SU-DHL-6 (cell line): ENCODE measurements at regions not wholly inside any gene's neighbourhood (a gene's known extent, or its start where the extent isn't known, plus 50 kb on each side); places are given as distances from the start of the nearest gene placed in this dataset.

ENCODE experiments used
- H2AFZ ChIP-seq: fragments of 200-600 bp; sonication (generic); 2 replicates; pipeline ENCODE4 v1.6.1; 2014; ENCODE audit warnings: low read depth, mild to moderate bottlenecking, moderate library complexity, mixed read lengths, antibody characterized with exemption, low read length; ENCODE audit not compliant: severe bottlenecking
- H3F3A ChIP-seq: fragments of 200-600 bp; shearing (Covaris generic); 2 replicates; pipeline ENCODE4 v1.6.0; 2016; ENCODE audit warnings: antibody characterized with exemption, mild to moderate bottlenecking; ENCODE audit not compliant: insufficient read depth
- H3K27ac ChIP-seq: fragments of 200-600 bp; sonication (generic); 2 replicates; pipeline ENCODE4 v1.5.1; 2016; ENCODE audit warnings: low read depth, mild to moderate bottlenecking, low read length, moderate library complexity, mixed read lengths
- H3K27me3 ChIP-seq: fragments of 200-600 bp; sonication (generic), shearing (Covaris generic); 2 replicates; pipeline ENCODE4 v1.6.0; 2014; ENCODE audit warnings: mild to moderate bottlenecking, low read length
- H3K36me3 ChIP-seq: fragments of 200-600 bp; sonication (generic); 2 replicates; pipeline ENCODE4 v1.6.1; 2014; ENCODE audit warnings: mild to moderate bottlenecking, low read length, mixed read lengths
- H3K4me2 ChIP-seq: fragments of 300-600, 200-600 bp; shearing (Covaris generic), sonication (generic); 2 replicates; pipeline ENCODE4 v1.6.0; 2014; ENCODE audit warnings: low read length, low read depth, mild to moderate bottlenecking; ENCODE audit not compliant: poor library complexity, severe bottlenecking
- H3K4me3 ChIP-seq: fragments of 200-600 bp; sonication (generic); 2 replicates; pipeline ENCODE4 v1.5.1; 2014; ENCODE audit warnings: antibody characterized with exemption, low read length, mild to moderate bottlenecking, mixed read lengths; ENCODE audit not compliant: insufficient read depth, poor library complexity, severe bottlenecking
- H3K79me2 ChIP-seq: fragments of 200-600 bp; sonication (generic); 2 replicates; pipeline ENCODE4 v1.6.1; 2014; ENCODE audit warnings: mild to moderate bottlenecking, low read length, moderate library complexity; ENCODE audit not compliant: insufficient read depth
- H3K9ac ChIP-seq: fragments of 200-600 bp; sonication (generic); 2 replicates; pipeline ENCODE4 v1.7.0; 2014; ENCODE audit warnings: mild to moderate bottlenecking, low read length
- H3K9me2 ChIP-seq: fragments of 200-600 bp; sonication (generic); replicated peaks from 2 replicates; pipeline ENCODE4 v1.6.1; 2014; ENCODE audit warnings: low read length; ENCODE audit not compliant: insufficient read depth
- H3K9me3 ChIP-seq: fragments of 200-600 bp; sonication (generic); 2 replicates; pipeline ENCODE4 v1.6.1; 2014; ENCODE audit warnings: low read length, mixed read lengths; ENCODE audit not compliant: insufficient read depth
- H4K20me1 ChIP-seq: fragments of 200-600 bp; sonication (generic); 2 replicates; pipeline ENCODE4 v1.6.1; 2014; ENCODE audit warnings: low read depth, mild to moderate bottlenecking, antibody characterized with exemption, low read length, moderate library complexity, mixed read lengths
- CTCF ChIP-seq: fragments of 200-600 bp; sonication (generic); IDR thresholded peaks from one replicate; pipeline ENCODE4 v1.5.1; 2017; ENCODE audit warnings: antibody characterized with exemption, mild to moderate bottlenecking, low read length, moderate library complexity; ENCODE audit not compliant: insufficient read depth, poor library complexity, severe bottlenecking
- EZH2phosphoT487 ChIP-seq: fragments of 200-600 bp; sonication (generic), shearing (Covaris generic); conservative IDR thresholded peaks from 2 replicates; pipeline ENCODE4 v1.6.1; 2018; ENCODE audit warnings: mild to moderate bottlenecking, antibody characterized with exemption, low read length, moderate library complexity, mixed read lengths

- H3K9me2 ChIP-seq, result no peaks in the 10 kb centered on the region
- no peaks in the 10 kb centered on the region for H3K36me3 ChIP-seq
- no peak overlapping the region for H3K9ac ChIP-seq
- H3F3A ChIP-seq, result no peaks in the 10 kb centered on the region
- H3K27ac ChIP-seq, result no peak overlapping the region
- no peak overlapping the region for H3K4me3 ChIP-seq
- no peaks in the 10 kb centered on the region for H3K27me3 ChIP-seq
- H2AFZ ChIP-seq, result no peak overlapping the region
- no peaks in the 10 kb centered on the region for H3K9me3 ChIP-seq
- TF ChIP-seq EZH2phosphoT487, result no peak
- no peak for TF ChIP-seq CTCF
- no peaks in the 10 kb centered on the region for H4K20me1 ChIP-seq
- H3K4me2 ChIP-seq, result no peak overlapping the region
- H3K79me2 ChIP-seq, result no peaks in the 10 kb centered on the region
Observed at GRCh38 chr2:145138626-145139025, 618.7 kb upstream of the ZEB2 start.

- no peak overlapping the region for H3K27ac ChIP-seq
- H3K4me3 ChIP-seq, result no peak overlapping the region
- H3K4me2 ChIP-seq, result no peak overlapping the region
- H3K27me3 ChIP-seq, result no peaks in the 10 kb centered on the region
- no peak for TF ChIP-seq EZH2phosphoT487
- no peak for TF ChIP-seq CTCF
- no peak overlapping the region for H3K9ac ChIP-seq
- H3K79me2 ChIP-seq, result no peaks in the 10 kb centered on the region
- no peaks in the 10 kb centered on the region for H3K9me3 ChIP-seq
- no peaks in the 10 kb centered on the region for H3K9me2 ChIP-seq
- no peaks in the 10 kb centered on the region for H3F3A ChIP-seq
- H3K36me3 ChIP-seq, result no peaks in the 10 kb centered on the region
- H4K20me1 ChIP-seq, result no peaks in the 10 kb centered on the region
- no peak overlapping the region for H2AFZ ChIP-seq
Observed at GRCh38 chr2:145137901-145138300, 618.0 kb upstream of the ZEB2 start.

GRCh38 chr2:145137211-145137610 lies 617.3 kb upstream of the ZEB2 start:
- Histone ChIP-seq H3K4me3 (no peak overlapping the region), H3K79me2 (no peaks in the 10 kb centered on the region), H3K9me3 (no peaks in the 10 kb centered on the region), H3K27ac (no peak overlapping the region), H3K36me3 (no peaks in the 10 kb centered on the region), H2AFZ (no peak overlapping the region), H3K27me3 (no peaks in the 10 kb centered on the region), H3K9me2 (no peaks in the 10 kb centered on the region), H3K4me2 (no peak overlapping the region), H3F3A (no peaks in the 10 kb centered on the region), H4K20me1 (no peaks in the 10 kb centered on the region), H3K9ac (no peak overlapping the region)
- TF ChIP-seq EZH2phosphoT487 (no peak), CTCF (no peak)

GRCh38 chr2:145136702-145137101 lies 616.8 kb upstream of the ZEB2 start:
- Histone ChIP-seq H3K4me3 (no peak overlapping the region), H4K20me1 (no peaks in the 10 kb centered on the region), H3K79me2 (no peaks in the 10 kb centered on the region), H3K27me3 (no peaks in the 10 kb centered on the region), H3K4me2 (no peak overlapping the region), H3K36me3 (no peaks in the 10 kb centered on the region), H2AFZ (no peak overlapping the region), H3K9ac (no peak overlapping the region), H3F3A (no peaks in the 10 kb centered on the region), H3K27ac (no peak overlapping the region), H3K9me3 (no peaks in the 10 kb centered on the region), H3K9me2 (no peaks in the 10 kb centered on the region)
- no peak for TF ChIP-seq CTCF
- TF ChIP-seq EZH2phosphoT487, result no peak
